ENCODE measurements at regions not wholly inside any gene's neighbourhood (a gene's known extent, or its start where the extent isn't known, plus 50 kb on each side); places are given as distances from the start of the nearest gene placed in this dataset.

GRCh38 chr3:110736332-110736731 is 335.3 kb upstream of the NECTIN3 start:
- 96% methylated on average over 1 of the region's 1 CpG for WGBS (ENCODE audit: low lambda C conversion rate, missing lambda C conversion rate)
- Histone ChIP-seq H3K79me2 (no peaks in the 10 kb centered on the region), H3K9me2 (replicated peaks; ENCODE audit: insufficient read depth) (no peaks in the 10 kb centered on the region), H3K4me3 (no peak overlapping the region), H3K4me1 (ENCODE audit: insufficient read depth) (no peaks in the 10 kb centered on the region), H3K27ac (no peak overlapping the region), H3K9me3 (ENCODE audit: low read depth) (no peaks in the 10 kb centered on the region), H4K20me1 (ENCODE audit: insufficient read depth, poor library complexity, severe bottlenecking) (no peaks in the 10 kb centered on the region), H3K27me3 (no peaks in the 10 kb centered on the region), H3K4me2 (no peak overlapping the region), H3K36me3 (replicated peaks; ENCODE audit: insufficient read depth, low read depth) (no peaks in the 10 kb centered on the region), H2AFZ (no peak overlapping the region)
- DNase-seq (ENCODE audit: low spot score), result no peak
- TF ChIP-seq EZH2 (IDR thresholded peaks at IDR 0.05; ENCODE audit: borderline replicate concordance), result no peak
- no peak for TF ChIP-seq EZH2phosphoT487 (IDR thresholded peaks at IDR 0.05; ENCODE audit: low read depth, severe bottlenecking, unreplicated experiment)
- no peak for TF ChIP-seq CTCF (IDR thresholded peaks at IDR 0.05; ENCODE audit: poor library complexity)

- TF ChIP-seq EZH2 (IDR thresholded peaks at IDR 0.05; ENCODE audit: borderline replicate concordance) (no peak), CTCF (IDR thresholded peaks at IDR 0.05; ENCODE audit: poor library complexity) (no peak), EZH2phosphoT487 (IDR thresholded peaks at IDR 0.05; ENCODE audit: low read depth, severe bottlenecking, unreplicated experiment) (no peak)
- peaks cover 6% of the 10 kb centered on the region for H3K4me1 ChIP-seq (ENCODE audit: insufficient read depth)
- H3K36me3 ChIP-seq (replicated peaks; ENCODE audit: insufficient read depth, low read depth), result no peaks in the 10 kb centered on the region
- no peak overlapping the region for H3K27ac ChIP-seq
- no peaks in the 10 kb centered on the region for H4K20me1 ChIP-seq (ENCODE audit: insufficient read depth, poor library complexity, severe bottlenecking)
- no peaks in the 10 kb centered on the region for H3K9me3 ChIP-seq (ENCODE audit: low read depth)
- WGBS (ENCODE audit: low lambda C conversion rate, missing lambda C conversion rate), result 87% methylated on average over 1 of the region's 1 CpG
- no peak overlapping the region for H3K4me2 ChIP-seq
- no peak overlapping the region for H3K4me3 ChIP-seq
- H3K9me2 ChIP-seq (replicated peaks; ENCODE audit: insufficient read depth), result no peaks in the 10 kb centered on the region
- no peak for DNase-seq (ENCODE audit: low spot score)
- H3K27me3 ChIP-seq, result no peaks in the 10 kb centered on the region
- no peak overlapping the region for H2AFZ ChIP-seq
- no peaks in the 10 kb centered on the region for H3K79me2 ChIP-seq
Measured at GRCh38 chr3:110738531-110738930, 333.1 kb upstream of the NECTIN3 start.

GRCh38 chr3:110741891-110742290 is 329.7 kb upstream of the NECTIN3 start:
- Histone ChIP-seq H3K4me3 (no peak overlapping the region), H3K9me2 (replicated peaks; ENCODE audit: insufficient read depth) (no peaks in the 10 kb centered on the region), H3K36me3 (replicated peaks; ENCODE audit: insufficient read depth, low read depth) (no peaks in the 10 kb centered on the region), H3K79me2 (no peaks in the 10 kb centered on the region), H2AFZ (no peak overlapping the region), H3K27me3 (no peaks in the 10 kb centered on the region), H4K20me1 (ENCODE audit: insufficient read depth, poor library complexity, severe bottlenecking) (no peaks in the 10 kb centered on the region), H3K4me1 (ENCODE audit: insufficient read depth) (peaks cover 6% of the 10 kb centered on the region), H3K9me3 (ENCODE audit: low read depth) (no peaks in the 10 kb centered on the region), H3K4me2 (no peak overlapping the region), H3K27ac (no peak overlapping the region)
- 51% methylated on average over 3 of the region's 3 CpGs for WGBS (ENCODE audit: low lambda C conversion rate, missing lambda C conversion rate)
- no peak for TF ChIP-seq CTCF (IDR thresholded peaks at IDR 0.05; ENCODE audit: poor library complexity)
- TF ChIP-seq EZH2phosphoT487 (IDR thresholded peaks at IDR 0.05; ENCODE audit: low read depth, severe bottlenecking, unreplicated experiment), result no peak
- no peak for TF ChIP-seq EZH2 (IDR thresholded peaks at IDR 0.05; ENCODE audit: borderline replicate concordance)
- no peak for DNase-seq (ENCODE audit: low spot score)

GRCh38 chr3:110743202-110743601 is 328.4 kb upstream of the NECTIN3 start:
- Histone ChIP-seq H3K27me3 (no peaks in the 10 kb centered on the region), H2AFZ (no peak overlapping the region), H3K36me3 (replicated peaks; ENCODE audit: insufficient read depth, low read depth) (no peaks in the 10 kb centered on the region), H3K9me3 (ENCODE audit: low read depth) (no peaks in the 10 kb centered on the region), H3K79me2 (no peaks in the 10 kb centered on the region), H3K4me1 (ENCODE audit: insufficient read depth) (peaks cover 6% of the 10 kb centered on the region), H3K9me2 (replicated peaks; ENCODE audit: insufficient read depth) (no peaks in the 10 kb centered on the region), H3K4me3 (no peak overlapping the region), H4K20me1 (ENCODE audit: insufficient read depth, poor library complexity, severe bottlenecking) (no peaks in the 10 kb centered on the region), H3K4me2 (peak overlapping the region; percentile 24), H3K27ac (peak overlapping the region; percentile 2)
- WGBS (ENCODE audit: low lambda C conversion rate, missing lambda C conversion rate), result 38% methylated on average over 1 of the region's 1 CpG
- DNase-seq (ENCODE audit: low spot score), result peak; percentile 53
- TF ChIP-seq EZH2phosphoT487 (IDR thresholded peaks at IDR 0.05; ENCODE audit: low read depth, severe bottlenecking, unreplicated experiment) (no peak), EZH2 (IDR thresholded peaks at IDR 0.05; ENCODE audit: borderline replicate concordance) (no peak), CTCF (IDR thresholded peaks at IDR 0.05; ENCODE audit: poor library complexity) (no peak)
